ENCODE measurements at regions not wholly inside any gene's neighbourhood (a gene's known extent, or its start where the extent isn't known, plus 50 kb on each side); places are given as distances from the start of the nearest gene placed in this dataset.

- no peak for DNase-seq (ENCODE audit: low spot score)
- no peak overlapping the region for H3K27ac ChIP-seq
- H3K9me3 ChIP-seq = no peaks in the 10 kb centered on the region
- no peaks in the 10 kb centered on the region for H3K4me1 ChIP-seq (replicated peaks)
- intact Hi-C loops (cut with DNase I) = no loop called here
- H3K36me3 ChIP-seq = no peaks in the 10 kb centered on the region
- TF ChIP-seq POLR2AphosphoS5 (IDR thresholded peaks at IDR 0.05) (no peak), CTCF (IDR thresholded peaks at IDR 0.05) (no peak), POLR2A (IDR thresholded peaks at IDR 0.05) (no peak)
- H3K27me3 ChIP-seq (replicated peaks; ENCODE audit: insufficient read depth) = no peaks in the 10 kb centered on the region
- H3K4me3 ChIP-seq = no peak overlapping the region
- 55% methylated on average over 8 of the region's 8 CpGs for WGBS
Measured at GRCh38 chr12:107635139-107635538, 50.5 kb upstream of the PWP1 start.

Small RNA genes in the stretch of these regions (small RNA-seq; reads per million reads assigned to genes)
- gene RF00284 = 0 reads per million in 2 donors
- 0 reads per million in 2 donors for gene RNA5SP371
